Stimulated activated CD8-positive, alpha-beta memory T cell treated with anti-CD3 and anti-CD28 coated beads, Interleukin-4, amount 100 ng/mL, for 4 hours (primary cell): ENCODE measurements at regions not wholly inside any gene's neighbourhood (a gene's known extent, or its start where the extent isn't known, plus 50 kb on each side); places are given as distances from the start of the nearest gene placed in this dataset.

Experiments used
- DNase-seq, 2 donors: peaks; one replicate each; pipeline ENCODE4 v3.0.0-alpha.2; 2020; ENCODE audit warnings: low read depth in 2 of 2, low spot score in 1 of 2

DNA sequence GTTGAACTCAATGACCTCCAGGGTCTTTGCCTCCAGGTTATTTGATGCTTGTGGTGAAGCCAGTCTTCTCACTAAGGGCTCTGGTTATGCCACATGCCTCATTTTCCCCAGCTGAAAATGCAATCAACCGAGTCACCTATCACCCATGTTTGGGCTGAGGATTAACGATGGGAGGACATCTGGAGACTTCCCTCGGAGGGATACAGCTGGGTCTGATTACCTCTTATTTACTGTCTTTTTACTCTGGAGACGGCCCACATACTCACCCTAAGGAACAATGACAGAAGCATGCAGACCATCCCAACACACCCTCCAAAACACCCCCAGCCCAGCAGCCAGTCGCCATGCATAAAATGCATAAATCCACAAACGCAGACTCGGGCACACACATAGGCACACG is 187.4 kb downstream of the OPA1 start:
- DNase-seq = no peak

GRCh38 chr3:193780810-193781478 is 187.9 kb downstream of the OPA1 start:
- no peak for DNase-seq

DNA sequence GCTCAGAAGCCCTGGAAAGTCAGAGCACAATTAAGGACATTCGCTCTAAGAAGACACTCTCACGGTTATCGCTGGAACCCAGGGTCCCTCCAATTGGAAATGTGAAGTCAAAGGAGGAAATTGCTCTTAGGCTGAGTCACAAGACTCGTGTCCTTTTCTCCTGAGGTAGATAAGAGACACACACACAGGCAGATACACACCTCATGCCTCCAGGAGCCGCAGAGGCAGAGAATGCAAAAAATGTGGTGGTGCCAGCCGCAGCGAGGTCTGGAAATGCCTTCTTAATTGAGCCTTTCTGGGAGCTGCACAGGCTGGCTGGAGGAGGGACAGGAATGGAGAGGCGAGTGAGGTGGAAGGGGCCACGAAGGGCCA is 189.3 kb downstream of the OPA1 start:
- DNase-seq = no peak

DNA sequence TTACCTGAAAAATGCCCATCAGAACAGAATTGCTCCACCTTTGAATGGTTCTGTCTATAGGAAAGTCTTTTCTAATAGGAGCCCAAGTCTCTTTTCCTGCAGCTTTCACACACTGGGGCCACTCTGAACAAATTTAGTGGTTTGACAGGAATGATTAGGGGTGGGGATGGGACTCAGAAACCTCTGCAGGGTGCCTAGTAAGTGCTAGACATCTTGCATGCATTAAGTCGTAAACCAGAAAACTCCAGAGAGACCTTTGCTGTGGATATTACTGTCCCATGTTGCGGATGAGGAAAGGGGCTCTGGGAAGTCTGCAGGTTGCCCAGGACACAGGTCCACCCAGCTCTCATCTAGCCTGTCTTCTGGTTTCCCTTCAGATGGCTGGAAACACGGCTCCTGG is 189.7 kb downstream of the OPA1 start:
- no peak for DNase-seq

DNA sequence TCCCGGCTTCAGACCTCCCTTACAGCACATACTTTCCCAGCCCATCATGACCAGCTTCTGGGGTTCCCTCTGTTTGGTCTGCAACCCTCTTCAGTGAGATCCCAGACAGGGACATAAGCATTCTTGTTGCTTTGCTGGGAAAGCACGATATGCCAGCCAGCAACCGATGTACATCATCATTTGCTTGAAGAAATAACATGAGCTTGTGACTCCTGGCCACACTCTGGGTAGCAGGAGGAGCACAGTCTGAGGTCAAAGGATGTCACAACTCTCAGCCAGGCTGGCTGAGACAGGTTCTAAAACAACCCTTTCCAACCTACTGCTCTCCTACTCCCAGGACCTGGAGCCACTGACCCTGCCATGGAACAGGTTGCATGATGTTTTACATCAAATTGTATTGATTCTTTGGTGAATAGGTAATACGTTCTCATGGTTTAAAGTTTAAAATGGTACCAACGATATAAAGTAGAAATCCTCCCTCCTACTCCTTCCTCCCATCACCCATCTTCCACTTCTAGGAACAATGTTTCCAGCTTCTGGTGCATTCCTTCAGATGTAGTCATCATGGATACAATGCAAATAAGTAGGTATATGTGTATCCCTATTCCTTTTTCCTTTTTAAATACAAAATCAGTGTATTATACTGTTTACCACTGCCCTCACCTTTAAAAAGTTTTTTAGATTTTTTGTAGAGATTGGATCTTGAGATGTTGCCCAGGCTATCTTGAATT is 190.3 kb downstream of the OPA1 start:
- no peak for DNase-seq

GRCh38 chr3:193784822-193785221 is 191.8 kb downstream of the OPA1 start:
- no peak for DNase-seq

DNA sequence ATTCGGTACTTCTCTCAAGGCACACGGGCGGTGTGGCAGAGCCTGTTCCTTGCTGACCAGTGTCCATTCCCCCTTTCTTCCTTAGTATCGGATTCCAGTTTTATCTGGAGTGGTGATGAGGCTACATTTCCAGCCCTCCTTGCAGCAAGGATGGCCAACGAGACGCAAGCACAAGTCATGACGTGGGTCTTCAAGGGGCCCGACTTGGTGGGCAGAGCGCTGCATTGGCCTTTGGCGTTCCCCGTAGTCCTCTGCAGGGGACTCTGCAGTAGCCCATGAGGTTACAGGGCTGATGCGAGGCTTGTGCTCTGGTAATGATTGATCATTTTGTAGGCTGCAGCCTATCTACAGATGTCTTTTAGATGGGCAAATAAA is 194.5 kb downstream of the OPA1 start:
- no peak for DNase-seq

DNA sequence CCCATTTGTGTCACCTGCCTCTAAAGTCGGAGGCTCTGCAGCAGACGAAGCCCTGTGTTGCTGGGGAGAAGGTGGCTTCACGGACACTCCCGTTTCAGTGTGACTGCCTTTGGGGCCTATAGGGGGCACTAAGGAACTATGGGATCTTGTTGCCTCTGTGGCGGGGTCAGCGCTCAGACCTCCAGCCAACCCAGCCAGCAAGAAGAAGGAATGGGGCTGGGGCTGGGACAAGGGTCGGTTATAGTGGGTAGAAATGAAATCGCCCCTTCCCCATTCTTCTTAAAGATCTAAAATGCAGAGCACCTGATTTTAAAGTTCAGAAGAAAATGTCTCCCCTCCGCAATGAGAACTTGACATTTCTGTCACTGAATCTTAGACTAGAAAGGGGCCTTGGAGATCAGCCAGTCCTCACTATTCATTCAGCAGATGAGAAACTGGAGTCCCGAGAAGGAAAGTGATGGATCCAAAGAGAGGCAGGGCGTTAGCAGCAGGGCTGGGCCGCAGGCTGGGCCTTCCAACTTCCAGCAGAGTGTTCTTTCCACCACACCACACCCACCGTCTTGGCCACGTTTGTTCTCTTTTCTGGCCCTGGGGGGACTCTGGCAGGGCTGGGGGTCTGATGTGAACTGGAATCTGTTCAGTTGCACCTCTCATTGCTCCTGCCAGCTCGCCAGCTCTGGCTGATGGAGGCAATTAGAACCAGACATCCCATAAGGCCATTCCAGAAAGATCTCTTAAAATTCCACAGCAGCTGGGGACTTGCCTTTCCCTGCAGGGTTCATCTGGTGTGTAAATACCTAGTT is 195.4 kb downstream of the OPA1 start:
- DNase-seq = no peak

DNA sequence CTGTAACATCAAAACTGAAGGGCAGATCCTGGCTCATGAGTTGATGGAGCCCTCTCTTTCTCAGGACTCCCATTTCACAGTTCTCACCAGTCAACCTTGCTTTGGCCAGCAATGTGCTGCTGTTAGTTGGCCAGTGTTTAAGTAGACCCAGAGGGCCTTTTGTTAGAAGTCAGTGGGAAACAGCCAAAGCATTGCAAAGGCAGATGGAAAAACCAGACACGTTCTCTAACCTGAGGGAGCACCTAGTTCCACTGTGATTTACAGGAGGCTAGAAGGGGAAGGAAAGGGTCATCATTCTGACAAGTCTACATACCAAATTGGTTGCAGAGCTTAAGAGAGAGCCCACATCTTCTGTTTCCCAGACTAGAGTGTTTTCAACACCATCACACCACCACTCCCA is 196.4 kb downstream of the OPA1 start:
- DNase-seq = no peak

DNA sequence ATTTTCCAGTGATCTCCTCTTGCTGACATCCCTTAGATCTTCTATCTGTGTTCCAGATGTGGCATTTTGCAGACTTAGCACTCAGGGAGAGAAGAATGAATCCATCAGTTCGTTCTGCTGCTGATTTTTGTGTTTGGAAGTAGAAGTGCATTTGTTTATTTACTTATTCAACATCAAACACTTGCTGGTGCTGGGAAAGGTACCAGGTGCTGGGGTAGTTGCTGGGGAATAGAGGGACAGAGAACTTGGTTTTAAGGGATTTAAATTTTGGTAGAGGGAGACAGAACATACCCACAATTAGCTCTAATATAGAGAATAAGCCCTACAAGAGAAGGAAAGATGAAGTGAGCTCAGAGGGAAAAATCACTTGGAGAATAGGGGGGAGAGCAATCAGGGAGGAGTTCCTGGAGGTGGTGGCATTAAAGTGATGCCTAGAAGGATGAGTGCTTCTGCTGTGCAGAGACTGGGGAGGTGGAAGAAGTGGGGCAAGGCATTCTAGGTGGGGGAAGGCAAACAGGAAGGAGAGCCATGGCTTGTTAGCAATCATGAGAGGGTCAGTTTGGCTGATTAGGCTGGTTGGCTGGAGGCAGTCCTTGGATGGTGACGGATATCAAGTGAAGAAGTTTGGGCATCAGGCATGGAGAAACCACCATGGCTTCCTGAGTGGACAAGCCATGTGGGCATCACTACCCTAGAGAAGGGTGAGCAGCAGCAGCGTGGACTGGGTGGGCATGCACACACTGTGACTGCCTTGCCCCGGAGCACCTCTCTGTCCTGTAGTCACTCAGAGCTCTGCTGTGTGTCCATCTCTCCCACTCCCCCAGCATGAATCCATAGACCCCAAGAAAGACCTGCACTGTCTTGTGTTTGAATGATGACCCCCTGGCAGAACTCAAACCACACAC is 197.3 kb downstream of the OPA1 start:
- no peak for DNase-seq

DNA sequence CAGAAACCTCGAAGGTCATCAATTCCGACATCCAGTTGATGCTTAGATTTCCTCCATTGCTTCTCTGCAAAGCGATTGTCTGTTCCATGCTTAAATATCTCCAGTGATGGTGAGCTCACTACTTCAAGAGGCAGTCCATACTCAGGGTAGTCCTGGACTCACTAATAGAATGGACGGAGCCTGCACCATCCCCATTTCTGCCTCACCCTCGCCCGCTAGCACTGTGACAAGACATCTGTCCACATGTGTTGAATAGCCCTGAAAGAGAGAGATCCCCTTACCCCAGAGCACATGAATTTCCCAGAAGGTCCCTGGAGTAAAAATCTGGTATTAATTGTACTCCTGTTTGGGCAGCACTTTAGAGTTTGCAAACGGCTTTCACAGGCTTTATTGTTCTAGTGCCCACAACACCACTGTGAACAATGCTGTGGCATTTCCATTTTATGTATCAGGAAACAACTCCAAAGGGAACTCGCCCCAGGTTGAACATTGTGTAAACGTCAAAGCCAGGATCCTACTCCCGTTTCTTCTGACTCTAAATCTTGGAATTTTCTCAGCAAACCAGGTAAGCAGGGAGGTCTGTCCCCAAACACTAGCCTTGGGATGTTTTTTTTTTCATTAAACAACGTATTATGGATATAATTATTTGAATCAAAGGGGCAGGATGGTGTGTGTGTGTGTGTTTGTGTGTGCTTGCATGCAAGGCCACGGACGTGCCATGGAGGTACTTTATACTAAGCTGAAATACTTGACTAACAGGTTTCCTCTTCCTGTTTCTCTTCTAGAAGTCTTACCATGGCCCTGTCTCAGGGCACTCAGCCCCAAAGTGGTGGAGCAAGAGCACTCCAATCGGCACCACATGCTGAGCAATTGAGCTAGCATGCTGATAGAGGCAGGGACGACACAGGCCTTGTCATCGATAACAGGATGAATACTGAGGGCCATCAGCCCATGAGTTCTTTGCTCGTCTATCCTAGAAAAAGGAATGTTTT is 198.3 kb downstream of the OPA1 start:
- no peak for DNase-seq

DNA sequence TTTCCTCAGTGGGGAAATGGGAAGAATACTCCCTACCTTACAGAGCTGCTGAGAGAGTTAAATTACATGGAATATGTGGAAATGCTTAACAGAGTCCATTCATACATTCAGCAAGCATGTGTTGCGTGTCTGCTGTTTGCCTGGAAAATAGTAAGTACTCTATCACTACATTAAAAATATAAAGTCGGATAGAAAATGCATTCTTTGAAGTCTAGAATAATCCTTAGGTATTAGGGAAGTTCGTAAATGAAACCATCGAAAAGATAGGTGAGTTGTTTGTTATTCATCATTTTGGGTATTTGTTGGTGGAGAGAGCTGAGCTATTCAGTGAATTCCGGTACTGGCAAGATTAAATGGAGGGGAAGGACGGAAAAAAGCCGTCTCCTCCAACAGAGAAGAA is 200.1 kb downstream of the OPA1 start:
- DNase-seq = no peak

GRCh38 chr3:193794002-193794881 is 201.2 kb downstream of the OPA1 start:
- no peak for DNase-seq

DNA sequence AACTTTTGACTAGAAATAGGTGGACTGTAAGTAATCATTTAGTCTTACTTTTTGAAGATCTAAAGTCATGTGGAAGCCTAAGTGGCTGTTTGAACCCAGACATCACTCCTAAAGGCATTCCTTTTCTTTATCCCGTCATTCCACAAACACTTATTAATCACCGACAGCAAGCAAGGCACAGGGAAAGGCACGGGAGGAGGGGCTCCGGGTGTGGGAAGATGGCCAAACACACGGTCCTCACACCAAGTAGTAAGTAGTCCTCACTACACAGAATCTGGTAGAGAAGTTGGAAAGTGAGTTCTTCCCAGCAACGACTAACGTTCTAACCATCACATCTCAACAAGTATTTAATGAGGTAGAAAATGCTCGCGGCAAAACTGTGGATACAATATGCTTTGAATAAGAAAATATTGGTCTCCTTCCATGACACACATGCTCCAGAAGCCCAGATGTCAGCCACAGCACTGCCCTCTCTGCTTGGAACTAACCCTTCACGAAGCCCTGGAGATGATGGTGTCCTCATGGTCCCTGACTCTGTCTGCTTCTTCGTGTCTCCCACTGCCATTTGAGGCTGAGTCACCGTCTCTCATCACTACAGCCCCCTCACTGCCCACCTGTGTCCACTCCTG is 202.2 kb downstream of the OPA1 start:
- DNase-seq = no peak

GRCh38 chr3:193796089-193796488 is 203.1 kb downstream of the OPA1 start:
- DNase-seq = no peak

DNA sequence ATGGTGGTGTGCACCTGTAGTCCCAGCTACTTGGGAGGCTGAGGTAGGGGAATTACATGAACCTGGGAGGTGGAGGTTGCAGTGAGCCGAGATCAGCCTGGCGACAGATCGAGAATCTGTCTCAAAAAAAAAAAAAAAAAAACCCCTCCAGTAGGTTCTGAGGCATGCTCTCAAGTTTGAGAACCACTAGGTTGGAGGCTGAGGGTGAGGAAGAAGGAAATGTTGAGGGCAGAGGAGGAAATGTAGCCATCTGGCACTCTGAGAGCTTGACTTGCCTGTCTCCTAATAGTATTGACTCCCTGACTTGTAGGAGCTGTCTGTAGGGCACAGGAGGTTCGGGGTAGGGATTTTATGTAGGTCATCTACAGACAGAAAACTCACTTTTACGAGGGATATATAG is 204.6 kb downstream of the OPA1 start:
- no peak for DNase-seq

GRCh38 chr3:193798051-193798450 is 205.0 kb downstream of the OPA1 start:
- DNase-seq = no peak

GRCh38 chr3:193800138-193801043 is 207.4 kb downstream of the OPA1 start:
- DNase-seq = no peak
